Astrocyte of the hippocampus (primary cell): ENCODE measurements at regions not wholly inside any gene's neighbourhood (a gene's known extent, or its start where the extent isn't known, plus 50 kb on each side); places are given as distances from the start of the nearest gene placed in this dataset.

Source experiments
- DNase-seq: peaks from one replicate; pipeline ENCODE4 v3.0.0; 2011; ENCODE audit warnings: low read depth, low spot score

- DNase-seq = no peak
Measured at GRCh38 chr2:120605231-120605935, 130.3 kb upstream of the GLI2 start.

- no peak for DNase-seq
Measured at GRCh38 chr2:120606280-120606679, 129.4 kb upstream of the GLI2 start.

- DNase-seq = no peak
Measured at GRCh38 chr2:120606931-120607330, 128.7 kb upstream of the GLI2 start.

GRCh38 chr2:120607506-120607905 lies 128.2 kb upstream of the GLI2 start:
- no peak for DNase-seq

GRCh38 chr2:120607996-120608395 lies 127.7 kb upstream of the GLI2 start:
- DNase-seq = no peak

GRCh38 chr2:120609826-120610395 lies 125.8 kb upstream of the GLI2 start:
- no peak for DNase-seq

- no peak for DNase-seq
Measured at GRCh38 chr2:120611016-120611415, 124.7 kb upstream of the GLI2 start.

GRCh38 chr2:120611961-120612360 lies 123.7 kb upstream of the GLI2 start:
- DNase-seq = no peak

- DNase-seq = no peak
Measured at GRCh38 chr2:120612471-120612870, 123.2 kb upstream of the GLI2 start.

- DNase-seq = no peak
Measured at GRCh38 chr2:120612931-120613330, 122.7 kb upstream of the GLI2 start.

GRCh38 chr2:120613742-120614571 lies 121.7 kb upstream of the GLI2 start:
- peak; percentile 66 for DNase-seq

- no peak for DNase-seq
Measured at GRCh38 chr2:120614901-120615300, 120.8 kb upstream of the GLI2 start.

- no peak for DNase-seq
Measured at GRCh38 chr2:120616261-120616660, 119.4 kb upstream of the GLI2 start.

- DNase-seq = no peak
Measured at GRCh38 chr2:120617055-120617454, 118.6 kb upstream of the GLI2 start.

- no peak for DNase-seq
Measured at GRCh38 chr2:120618830-120619229, 116.8 kb upstream of the GLI2 start.

GRCh38 chr2:120619579-120619978 lies 116.1 kb upstream of the GLI2 start:
- DNase-seq = no peak

GRCh38 chr2:120620025-120620793 lies 115.5 kb upstream of the GLI2 start:
- DNase-seq = no peak

GRCh38 chr2:120622159-120622869 lies 113.4 kb upstream of the GLI2 start:
- no peak for DNase-seq

- no peak for DNase-seq
Measured at GRCh38 chr2:120622886-120623753, 112.5 kb upstream of the GLI2 start.

- DNase-seq = no peak
Measured at GRCh38 chr2:120624061-120624737, 111.5 kb upstream of the GLI2 start.
